GM19025 (cell line): ENCODE measurements at regions not wholly inside any gene's neighbourhood (a gene's known extent, or its start where the extent isn't known, plus 50 kb on each side); places are given as distances from the start of the nearest gene placed in this dataset.
A peak's percentile ranks its signal among the peaks of the same experiment; 100 is the strongest.

Experiments used
- ATAC-seq: cut with Tn5 transposase; IDR thresholded peaks from one replicate; pipeline ENCODE4 v1.9.1; 2021; ENCODE audit warnings: mild to moderate bottlenecking, low read depth, moderate library complexity; ENCODE audit not compliant: unreplicated experiment

- ATAC-seq, result no peak
Observed at GRCh38 chr7:18354108-18355085, 141.2 kb upstream of the HDAC9 start.

GRCh38 chr7:18356191-18356645 lies 139.3 kb upstream of the HDAC9 start:
- ATAC-seq, result no peak

- ATAC-seq, result no peak
Observed at GRCh38 chr7:18357691-18358090, 137.9 kb upstream of the HDAC9 start.

GRCh38 chr7:18361756-18362155 lies 133.8 kb upstream of the HDAC9 start:
- no peak for ATAC-seq

- no peak for ATAC-seq
Observed at GRCh38 chr7:18363751-18364380, 131.7 kb upstream of the HDAC9 start.

- ATAC-seq, result no peak
Observed at GRCh38 chr7:18364396-18364795, 131.2 kb upstream of the HDAC9 start.

- no peak for ATAC-seq
Observed at GRCh38 chr7:18366394-18366793, 129.2 kb upstream of the HDAC9 start.

GRCh38 chr7:18369011-18369410 lies 126.5 kb upstream of the HDAC9 start:
- ATAC-seq, result no peak

GRCh38 chr7:18370633-18371032 lies 124.9 kb upstream of the HDAC9 start:
- no peak for ATAC-seq

GRCh38 chr7:18378989-18379605 lies 116.5 kb upstream of the HDAC9 start:
- ATAC-seq, result no peak

GRCh38 chr7:18384491-18385143 lies 110.9 kb upstream of the HDAC9 start:
- ATAC-seq, result no peak

- ATAC-seq, result no peak
Observed at GRCh38 chr7:18386607-18387006, 108.9 kb upstream of the HDAC9 start.

GRCh38 chr7:18387191-18387735 lies 108.3 kb upstream of the HDAC9 start:
- ATAC-seq, result no peak

GRCh38 chr7:18390535-18390907 lies 105.0 kb upstream of the HDAC9 start:
- peak; percentile 35 for ATAC-seq

GRCh38 chr7:18393465-18394118 lies 102.0 kb upstream of the HDAC9 start:
- ATAC-seq, result no peak

GRCh38 chr7:18395868-18396267 lies 99.7 kb upstream of the HDAC9 start:
- ATAC-seq, result no peak

GRCh38 chr7:18396953-18397352 lies 98.6 kb upstream of the HDAC9 start:
- no peak for ATAC-seq

GRCh38 chr7:18399436-18400235 lies 95.9 kb upstream of the HDAC9 start:
- no peak for ATAC-seq

GRCh38 chr7:18400275-18400674 lies 95.3 kb upstream of the HDAC9 start:
- ATAC-seq, result no peak
